HCEC 1CT (cell line): ENCODE measurements at regions not wholly inside any gene's neighbourhood (a gene's known extent, or its start where the extent isn't known, plus 50 kb on each side); places are given as distances from the start of the nearest gene placed in this dataset.

Source experiments
- DNase-seq: peaks from one replicate; pipeline ENCODE4 v3.0.0-alpha.2; 2017

DNA sequence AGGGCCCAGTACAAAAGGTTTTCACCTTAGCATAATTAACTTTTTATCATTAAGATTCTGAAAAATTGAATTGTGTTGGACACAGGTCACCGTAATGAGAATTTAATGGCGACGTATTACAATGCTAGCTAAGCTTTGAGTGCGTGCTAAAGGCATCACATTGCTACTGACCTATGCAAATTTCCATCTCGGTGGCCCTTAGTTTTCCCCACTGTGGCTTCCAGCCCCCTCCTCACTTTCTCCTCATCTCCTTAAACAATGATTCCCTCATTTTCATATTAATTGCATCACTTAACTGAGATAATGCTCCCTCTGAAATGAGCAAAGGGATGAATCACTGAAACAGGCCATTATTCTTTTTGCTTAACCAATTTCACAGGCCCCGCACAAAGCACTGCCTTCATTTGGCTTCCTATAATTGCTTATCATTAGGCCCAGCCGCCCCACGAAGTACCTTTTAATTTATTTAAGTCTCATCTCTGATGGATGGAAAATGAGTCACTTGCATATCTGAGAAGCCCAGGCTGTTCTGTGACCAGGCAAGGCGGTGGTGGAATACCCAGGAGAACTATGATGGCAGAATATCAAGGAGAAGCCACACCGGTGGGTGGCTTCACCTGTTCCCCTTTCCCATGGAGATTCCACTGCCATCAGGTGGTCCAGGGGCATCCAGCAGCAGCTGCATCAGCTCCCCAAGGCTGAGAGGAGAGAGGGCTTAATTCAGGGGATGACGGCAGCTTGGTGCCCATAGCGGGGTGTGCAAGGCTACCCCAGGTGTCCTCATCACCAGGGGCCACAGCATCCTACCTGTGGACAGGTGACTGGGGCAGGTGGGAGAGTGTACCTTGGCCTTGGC, 223.8 kb upstream of the BOD1L1 start:
- DNase-seq = no peak

- DNase-seq = no peak
These were observed 224.9 kb upstream of the BOD1L1 start for GRCh38 chr4:13852411-13852810.

GRCh38 chr4:13856387-13856786, 228.9 kb upstream of the BOD1L1 start:
- DNase-seq = no peak

GRCh38 chr4:13857397-13857796, 229.9 kb upstream of the BOD1L1 start:
- no peak for DNase-seq

DNA sequence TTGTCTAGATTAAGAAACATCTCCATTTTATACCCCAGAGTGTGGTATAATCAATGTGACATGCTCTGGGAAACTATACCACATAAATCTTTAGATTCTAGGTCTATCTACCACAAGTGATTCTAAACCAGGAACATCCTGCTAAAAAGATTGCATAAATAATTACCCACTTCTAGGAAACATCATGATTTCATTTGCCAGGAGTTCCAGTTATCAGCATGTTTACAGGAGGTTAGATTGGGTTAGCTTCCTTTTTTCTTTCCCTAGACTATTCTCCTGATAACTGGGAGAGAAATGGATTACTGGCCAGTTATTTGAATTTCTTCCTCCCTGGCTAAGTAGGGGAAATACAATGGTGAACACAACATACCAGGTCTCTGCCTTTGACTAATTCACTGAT, 230.3 kb upstream of the BOD1L1 start:
- DNase-seq = no peak

GRCh38 chr4:13859423-13859822, 231.9 kb upstream of the BOD1L1 start:
- DNase-seq = no peak

GRCh38 chr4:13860126-13860525, 232.6 kb upstream of the BOD1L1 start:
- DNase-seq = peak; percentile 1

- DNase-seq = peak; percentile 36
These were observed 238.5 kb upstream of the BOD1L1 start for GRCh38 chr4:13865871-13866669.

GRCh38 chr4:13866881-13867280, 239.4 kb upstream of the BOD1L1 start:
- peak; percentile 35 for DNase-seq

GRCh38 chr4:13872155-13872554, 244.6 kb upstream of the BOD1L1 start:
- peak; percentile 11 for DNase-seq

DNA sequence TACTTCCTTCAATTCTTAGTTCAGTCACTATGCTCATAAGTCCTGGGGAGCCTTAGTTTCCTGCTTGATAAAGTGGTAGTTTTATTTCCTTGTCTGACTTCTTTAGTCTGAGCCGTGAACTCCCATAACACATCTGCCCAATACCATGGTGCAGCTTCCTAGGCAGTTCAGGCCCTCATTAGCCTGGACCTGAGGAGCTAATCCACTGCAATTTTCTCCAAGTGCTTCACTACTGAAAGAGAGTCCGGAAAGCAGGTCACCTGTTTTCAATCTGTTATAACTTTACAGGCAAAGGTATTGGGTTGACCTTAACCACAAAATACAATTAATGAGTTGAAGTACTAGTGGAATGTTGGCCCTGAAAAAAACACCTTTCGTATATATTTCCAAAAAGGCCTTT, 245.4 kb upstream of the BOD1L1 start:
- no peak for DNase-seq

DNA sequence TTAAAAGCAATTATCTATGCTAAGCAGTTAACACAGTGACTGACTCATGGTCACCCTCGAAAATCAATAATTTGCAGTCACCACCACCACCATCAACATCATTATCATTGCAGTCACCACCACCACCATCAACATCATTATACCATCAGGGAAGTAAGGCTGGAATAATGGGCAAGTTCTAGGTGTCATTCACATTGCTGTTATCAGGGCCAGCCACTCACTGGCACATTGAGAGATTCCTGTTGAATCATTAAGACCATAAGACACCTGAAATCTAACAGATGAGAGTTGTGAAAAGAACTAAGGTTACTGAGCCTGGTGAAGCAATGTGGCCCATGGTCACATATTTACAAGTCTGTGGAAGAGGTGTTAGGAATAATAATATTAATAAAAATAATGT, 247.7 kb upstream of the BOD1L1 start:
- no peak for DNase-seq

DNA sequence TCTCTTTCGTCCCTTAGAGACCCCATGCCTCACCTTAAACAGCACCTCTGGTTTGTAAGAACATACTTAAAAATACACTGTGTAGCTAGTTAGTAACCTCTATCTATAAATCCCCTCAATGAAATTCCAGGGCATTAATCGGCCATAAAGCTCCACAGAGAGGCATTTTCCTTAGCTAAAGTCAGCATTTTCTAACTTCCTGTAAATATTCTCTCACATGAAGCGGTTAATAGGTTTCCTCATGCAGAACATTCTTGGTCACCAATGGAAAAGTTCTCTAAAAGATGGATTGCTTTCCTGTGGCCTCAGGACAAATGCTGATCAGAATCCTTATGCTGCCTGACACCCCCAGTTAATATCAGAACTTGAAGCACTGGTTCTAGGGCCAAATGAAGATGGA, 248.6 kb upstream of the BOD1L1 start:
- no peak for DNase-seq

DNA sequence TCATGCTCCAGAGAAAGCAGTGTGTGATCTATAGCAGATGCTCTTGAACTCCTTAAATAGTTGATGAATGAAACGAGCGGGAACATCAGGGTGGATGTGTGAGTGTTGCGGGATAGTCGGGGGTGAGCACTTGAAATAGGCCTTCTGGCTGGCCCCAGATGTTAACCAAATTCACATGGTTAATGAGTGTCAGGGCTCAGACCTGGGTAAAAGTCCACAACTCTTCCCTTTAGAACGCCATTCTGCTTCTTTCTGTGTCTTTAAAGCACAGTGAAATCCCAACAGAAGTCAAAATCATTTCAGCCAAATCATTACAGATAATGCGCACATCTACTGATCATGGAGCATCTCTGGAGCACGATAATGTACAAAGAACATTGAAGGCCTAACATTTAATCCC, 249.4 kb upstream of the BOD1L1 start:
- no peak for DNase-seq

GRCh38 chr4:13877626-13878025, 250.1 kb upstream of the BOD1L1 start:
- DNase-seq = no peak

DNA sequence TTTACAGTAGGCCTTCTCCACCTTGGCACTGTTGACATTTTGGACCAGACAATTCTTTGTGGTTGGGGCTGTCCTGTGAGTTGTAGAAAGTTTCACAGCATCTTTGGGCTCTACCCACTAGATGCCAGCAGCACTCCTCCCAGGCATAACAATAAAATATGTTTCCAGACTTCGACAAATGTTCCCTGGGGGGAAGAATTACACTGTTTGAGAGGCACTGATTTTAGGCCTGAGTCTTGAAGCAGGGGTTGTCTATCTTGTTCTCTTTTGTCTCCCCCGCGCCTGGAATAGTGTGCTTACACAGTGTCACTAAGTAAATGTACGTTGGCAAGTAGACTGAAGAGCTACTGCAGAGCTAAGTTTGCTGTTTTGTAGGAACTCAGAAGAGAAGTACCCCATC, 254.4 kb upstream of the BOD1L1 start:
- no peak for DNase-seq

GRCh38 chr4:13887010-13887409, 259.5 kb upstream of the BOD1L1 start:
- DNase-seq = no peak

- peak; percentile 84 for DNase-seq
These were observed 260.6 kb upstream of the BOD1L1 start for GRCh38 chr4:13888112-13888511.

DNA sequence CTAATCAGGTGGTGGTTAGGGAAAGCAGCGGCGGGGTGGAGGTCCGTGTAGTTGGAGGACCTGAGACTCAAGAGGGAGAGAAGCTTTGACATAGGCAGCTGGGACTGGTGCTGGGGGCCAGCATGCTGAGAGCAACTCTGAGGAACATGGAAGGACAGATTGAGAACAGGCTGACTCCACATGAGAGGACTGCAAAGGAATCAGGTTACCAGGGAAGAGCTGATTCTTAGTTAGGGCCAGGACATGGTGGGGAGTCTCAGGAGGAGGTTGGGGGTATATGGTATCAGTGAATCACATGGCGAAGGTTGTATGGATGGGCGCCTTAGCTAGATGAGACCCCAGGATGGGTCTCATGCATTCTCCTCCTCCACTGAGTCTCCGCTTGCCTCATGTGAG, 264.0 kb upstream of the BOD1L1 start:
- peak; percentile 40 for DNase-seq

DNA sequence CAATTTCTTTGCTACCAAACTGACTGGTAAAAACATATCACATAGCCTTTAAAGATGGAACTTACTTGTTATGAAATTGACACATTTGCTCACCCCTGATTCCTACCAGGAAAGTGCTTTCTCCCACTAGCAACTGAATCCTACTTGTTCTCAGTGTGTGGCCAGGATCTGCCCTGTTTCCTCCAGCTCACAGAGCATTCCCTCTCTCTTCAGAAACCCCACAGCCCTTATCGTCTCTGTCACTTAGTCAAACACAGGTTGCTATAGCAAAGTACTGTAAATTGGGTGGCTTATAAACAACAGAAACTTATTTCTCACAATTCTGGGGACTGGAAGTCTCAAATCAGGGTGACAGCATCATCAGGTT, 265.2 kb upstream of the BOD1L1 start:
- no peak for DNase-seq

GRCh38 chr4:13893211-13893610, 265.7 kb upstream of the BOD1L1 start:
- DNase-seq = peak; percentile 24

GRCh38 chr4:13893987-13894386, 266.5 kb upstream of the BOD1L1 start:
- no peak for DNase-seq

- no peak for DNase-seq
These were observed 273.3 kb upstream of the BOD1L1 start for GRCh38 chr4:13900780-13901179.

DNA sequence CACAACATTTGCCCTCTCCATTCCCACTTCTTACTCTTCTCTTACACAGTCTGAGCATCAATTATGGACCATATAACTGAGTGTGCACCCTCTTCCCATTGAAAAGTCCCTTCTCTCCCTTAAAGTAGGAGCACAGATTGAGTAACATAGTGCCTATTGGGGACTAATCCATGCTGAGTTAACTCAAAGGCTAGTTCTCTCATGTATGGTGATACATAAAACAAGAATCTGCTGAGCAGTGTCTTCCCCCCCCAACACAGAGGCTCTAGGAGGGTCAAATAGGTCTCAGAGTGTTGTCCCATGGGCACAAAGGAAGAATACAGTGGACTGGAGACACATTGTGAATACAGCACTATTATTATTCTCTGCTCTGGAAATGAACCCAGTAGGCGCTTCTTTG, 274.6 kb upstream of the BOD1L1 start:
- peak; percentile 49 for DNase-seq
